ENCODE measurements at regions not wholly inside any gene's neighbourhood (a gene's known extent, or its start where the extent isn't known, plus 50 kb on each side); places are given as distances from the start of the nearest gene placed in this dataset.

- Mint-ChIP-seq H3K27me3 (ENCODE audit: low read depth) (peaks cover 6% of the 10 kb centered on the region), H3K9me3 (no peaks in the 10 kb centered on the region), H3K36me3 (ENCODE audit: low read depth) (no peaks in the 10 kb centered on the region), H3K27ac (no peak overlapping the region), H3K4me3 (no peak overlapping the region), H3K4me1 (ENCODE audit: low read depth) (peaks cover 4% of the 10 kb centered on the region)
Observed at GRCh38 chr2:64861452-64862397, 127.5 kb upstream of the SLC1A4 start.

GRCh38 chr2:64862623-64863022, 126.6 kb upstream of the SLC1A4 start:
- H3K4me3 Mint-ChIP-seq: no peak overlapping the region
- H3K27me3 Mint-ChIP-seq (ENCODE audit: low read depth): peaks cover 12% of the 10 kb centered on the region
- no peaks in the 10 kb centered on the region for H3K36me3 Mint-ChIP-seq (ENCODE audit: low read depth)
- H3K27ac Mint-ChIP-seq: no peak overlapping the region
- peaks cover 6% of the 10 kb centered on the region for H3K4me1 Mint-ChIP-seq (ENCODE audit: low read depth)
- H3K9me3 Mint-ChIP-seq: no peaks in the 10 kb centered on the region

- Mint-ChIP-seq H3K9me3 (no peaks in the 10 kb centered on the region), H3K4me1 (ENCODE audit: low read depth) (peaks cover 6% of the 10 kb centered on the region), H3K36me3 (ENCODE audit: low read depth) (no peaks in the 10 kb centered on the region), H3K27ac (no peak overlapping the region), H3K4me3 (no peak overlapping the region), H3K27me3 (ENCODE audit: low read depth) (peaks cover 12% of the 10 kb centered on the region)
Observed at GRCh38 chr2:64863097-64863820, 125.9 kb upstream of the SLC1A4 start.

- Mint-ChIP-seq H3K27me3 (ENCODE audit: low read depth) (peaks cover 17% of the 10 kb centered on the region), H3K27ac (peak overlapping the region; percentile 56), H3K4me1 (ENCODE audit: low read depth) (peaks cover 4% of the 10 kb centered on the region), H3K9me3 (no peaks in the 10 kb centered on the region), H3K36me3 (ENCODE audit: low read depth) (no peaks in the 10 kb centered on the region), H3K4me3 (peak overlapping the region; percentile 75)
Observed at GRCh38 chr2:64865073-64865830, 123.9 kb upstream of the SLC1A4 start.

- Mint-ChIP-seq H3K4me1 (ENCODE audit: low read depth) (peaks cover 4% of the 10 kb centered on the region), H3K4me3 (no peak overlapping the region), H3K27me3 (ENCODE audit: low read depth) (peaks cover 17% of the 10 kb centered on the region), H3K27ac (no peak overlapping the region), H3K36me3 (ENCODE audit: low read depth) (no peaks in the 10 kb centered on the region), H3K9me3 (no peaks in the 10 kb centered on the region)
Observed at GRCh38 chr2:64865831-64866345, 123.3 kb upstream of the SLC1A4 start.

GRCh38 chr2:64866797-64867196, 122.4 kb upstream of the SLC1A4 start:
- H3K4me3 Mint-ChIP-seq: peak overlapping the region; percentile 19
- H3K27ac Mint-ChIP-seq: no peak overlapping the region
- H3K4me1 Mint-ChIP-seq (ENCODE audit: low read depth): peaks cover 4% of the 10 kb centered on the region
- H3K36me3 Mint-ChIP-seq (ENCODE audit: low read depth): no peaks in the 10 kb centered on the region
- H3K9me3 Mint-ChIP-seq: no peaks in the 10 kb centered on the region
- H3K27me3 Mint-ChIP-seq (ENCODE audit: low read depth): peaks cover 17% of the 10 kb centered on the region

- peaks cover 4% of the 10 kb centered on the region for H3K4me1 Mint-ChIP-seq (ENCODE audit: low read depth)
- H3K9me3 Mint-ChIP-seq: no peaks in the 10 kb centered on the region
- no peak overlapping the region for H3K27ac Mint-ChIP-seq
- H3K27me3 Mint-ChIP-seq (ENCODE audit: low read depth): peaks cover 17% of the 10 kb centered on the region
- no peak overlapping the region for H3K4me3 Mint-ChIP-seq
- no peaks in the 10 kb centered on the region for H3K36me3 Mint-ChIP-seq (ENCODE audit: low read depth)
Observed at GRCh38 chr2:64867253-64867996, 121.8 kb upstream of the SLC1A4 start.

GRCh38 chr2:64869126-64869525, 120.1 kb upstream of the SLC1A4 start:
- Mint-ChIP-seq H3K36me3 (ENCODE audit: low read depth) (no peaks in the 10 kb centered on the region), H3K4me3 (no peak overlapping the region), H3K9me3 (no peaks in the 10 kb centered on the region), H3K27me3 (ENCODE audit: low read depth) (peaks cover 17% of the 10 kb centered on the region), H3K4me1 (ENCODE audit: low read depth) (peaks cover 10% of the 10 kb centered on the region), H3K27ac (no peak overlapping the region)

- Mint-ChIP-seq H3K4me3 (no peak overlapping the region), H3K27me3 (ENCODE audit: low read depth) (peaks cover 21% of the 10 kb centered on the region), H3K9me3 (no peaks in the 10 kb centered on the region), H3K4me1 (ENCODE audit: low read depth) (peaks cover 6% of the 10 kb centered on the region), H3K36me3 (ENCODE audit: low read depth) (no peaks in the 10 kb centered on the region), H3K27ac (no peak overlapping the region)
Observed at GRCh38 chr2:64873472-64873924, 115.7 kb upstream of the SLC1A4 start.

- Mint-ChIP-seq H3K4me3 (no peak overlapping the region), H3K27me3 (ENCODE audit: low read depth) (peaks cover 20% of the 10 kb centered on the region), H3K36me3 (ENCODE audit: low read depth) (no peaks in the 10 kb centered on the region), H3K9me3 (no peaks in the 10 kb centered on the region), H3K4me1 (ENCODE audit: low read depth) (peaks cover 6% of the 10 kb centered on the region), H3K27ac (no peak overlapping the region)
Observed at GRCh38 chr2:64874593-64874992, 114.6 kb upstream of the SLC1A4 start.

- Mint-ChIP-seq H3K27me3 (ENCODE audit: low read depth) (peaks cover 20% of the 10 kb centered on the region), H3K9me3 (no peaks in the 10 kb centered on the region), H3K4me1 (ENCODE audit: low read depth) (peaks cover 6% of the 10 kb centered on the region), H3K36me3 (ENCODE audit: low read depth) (no peaks in the 10 kb centered on the region), H3K27ac (no peak overlapping the region), H3K4me3 (no peak overlapping the region)
Observed at GRCh38 chr2:64875368-64875767, 113.8 kb upstream of the SLC1A4 start.

- Mint-ChIP-seq H3K9me3 (no peaks in the 10 kb centered on the region), H3K4me1 (ENCODE audit: low read depth) (peaks cover 6% of the 10 kb centered on the region), H3K27ac (no peak overlapping the region), H3K4me3 (no peak overlapping the region), H3K36me3 (ENCODE audit: low read depth) (no peaks in the 10 kb centered on the region), H3K27me3 (ENCODE audit: low read depth) (peaks cover 20% of the 10 kb centered on the region)
Observed at GRCh38 chr2:64876137-64876647, 113.0 kb upstream of the SLC1A4 start.

GRCh38 chr2:64879745-64880144, 109.5 kb upstream of the SLC1A4 start:
- H3K27me3 Mint-ChIP-seq (ENCODE audit: low read depth): peaks cover 18% of the 10 kb centered on the region
- H3K27ac Mint-ChIP-seq: no peak overlapping the region
- H3K4me3 Mint-ChIP-seq: no peak overlapping the region
- H3K9me3 Mint-ChIP-seq: no peaks in the 10 kb centered on the region
- no peaks in the 10 kb centered on the region for H3K36me3 Mint-ChIP-seq (ENCODE audit: low read depth)
- peaks cover 3% of the 10 kb centered on the region for H3K4me1 Mint-ChIP-seq (ENCODE audit: low read depth)

Data from T-helper 1 cell treated with Interleukin-12 subunit alpha and Interleukin-12 subunit beta and Interleukin-4 antibody, amounts not matched to agents 30 μg/mL and 1 μg/mL, for 36 hours (primary cell).